GM23338 (cell line): ENCODE measurements at regions not wholly inside any gene's neighbourhood (a gene's known extent, or its start where the extent isn't known, plus 50 kb on each side); places are given as distances from the start of the nearest gene placed in this dataset.

Experiments
- ATAC-seq: fragments of 200-7000 bp; cut with Tn5 transposase; 3 replicates; pipeline ENCODE4 v1.9.1; 2020
- DNase-seq: peaks from one replicate; pipeline ENCODE4 v3.0.0-alpha.2; 2015; ENCODE audit warnings: low spot score
- H2AFZ ChIP-seq: fragments of 200-600 bp; sonication (generic); 2 replicates; pipeline ENCODE4 v1.8.0; 2016; ENCODE audit warnings: antibody characterized with exemption, mild to moderate bottlenecking, moderate library complexity
- H3F3A ChIP-seq: fragments of 200-600 bp; sonication (generic); replicated peaks from 2 replicates; pipeline ENCODE4 v1.8.0; 2017; ENCODE audit warnings: antibody characterized with exemption, mixed run types, low read depth
- H3K27ac ChIP-seq: fragments of 200-600 bp; sonication (generic); 2 replicates; pipeline ENCODE4 v1.6.1; 2016; ENCODE audit warnings: low read depth
- H3K27me3 ChIP-seq: fragments of 200-600 bp; sonication (generic); 2 replicates; pipeline ENCODE4 v1.8.0; 2016; ENCODE audit warnings: mild to moderate bottlenecking, mixed run types, moderate library complexity; ENCODE audit not compliant: insufficient read depth
- H3K36me3 ChIP-seq: fragments of 200-600 bp; sonication (generic); 2 replicates; pipeline ENCODE4 v1.8.0; 2016; ENCODE audit warnings: mild to moderate bottlenecking; ENCODE audit not compliant: insufficient read depth
- H3K4me1 ChIP-seq: fragments of 200-600 bp; sonication (generic); 2 replicates; pipeline ENCODE4 v1.8.0; 2016; ENCODE audit warnings: mild to moderate bottlenecking, moderate library complexity; ENCODE audit not compliant: insufficient read depth
- H3K4me2 ChIP-seq: fragments of 200-600 bp; sonication (generic); 2 replicates; pipeline ENCODE4 v1.7.1; 2017; ENCODE audit warnings: mixed run types
- H3K4me3 ChIP-seq: fragments of 200-600 bp; sonication (generic); 2 replicates; pipeline ENCODE4 v1.6.1; 2016; ENCODE audit warnings: mixed run types
- H3K79me2 ChIP-seq: fragments of 200-600 bp; sonication (generic); replicated peaks from 2 replicates; pipeline ENCODE4 v1.8.0; 2017; ENCODE audit warnings: mild to moderate bottlenecking; ENCODE audit not compliant: insufficient read depth
- H3K9me2 ChIP-seq: fragments of 200-600 bp; sonication (generic); 2 replicates; pipeline ENCODE4 v1.8.0; 2017; ENCODE audit not compliant: insufficient read depth
- H4K20me1 ChIP-seq: fragments of 200-600 bp; sonication (generic); replicated peaks from 2 replicates; pipeline ENCODE4 v1.8.0; 2017; ENCODE audit warnings: mild to moderate bottlenecking; ENCODE audit not compliant: insufficient read depth
- H3K27ac Mint-ChIP-seq: 2 replicates; pipeline ENCODE4 v1.8.0; 2020; ENCODE audit warnings: inconsistent platforms, mild to moderate bottlenecking, moderate library complexity, mixed read lengths
- H3K27me3 Mint-ChIP-seq: 3 replicates; pipeline ENCODE4 v1.8.0; 2022; ENCODE audit warnings: low read depth, mild to moderate bottlenecking, moderate library complexity, mixed read lengths, inconsistent platforms; ENCODE audit not compliant: insufficient read depth, poor library complexity
- H3K36me3 Mint-ChIP-seq: 3 replicates; pipeline ENCODE4 v1.8.0; 2021; ENCODE audit warnings: low read depth, mild to moderate bottlenecking, inconsistent platforms, moderate library complexity, mixed read lengths
- H3K4me1 Mint-ChIP-seq: 3 replicates; pipeline ENCODE4 v1.8.0; 2020; ENCODE audit warnings: mild to moderate bottlenecking, inconsistent platforms, mixed read lengths
- H3K4me3 Mint-ChIP-seq: 3 replicates; pipeline ENCODE4 v1.8.0; 2021; ENCODE audit warnings: moderate library complexity, mild to moderate bottlenecking, inconsistent platforms, mixed read lengths
- H3K9me3 Mint-ChIP-seq: 3 replicates; pipeline ENCODE4 v1.8.0; 2020; ENCODE audit warnings: moderate library complexity, mild to moderate bottlenecking, inconsistent platforms, mixed read lengths
- CREB1 ChIP-seq: fragments of 250-450 bp; sonication (Bioruptor Pico); IDR thresholded peaks from 2 replicates; pipeline ENCODE4 v1.5.0; 2020; ENCODE audit warnings: low read depth, mild to moderate bottlenecking, moderate library complexity
- EZH2 ChIP-seq: fragments of 200-600 bp; sonication (generic); IDR thresholded peaks from one replicate; pipeline ENCODE4 v1.8.0; 2017; ENCODE audit warnings: antibody characterized with exemption, mild to moderate bottlenecking, low read depth; ENCODE audit not compliant: unreplicated experiment
- EZH2phosphoT487 ChIP-seq: fragments of 200-600 bp; sonication (generic); IDR thresholded peaks from one replicate; pipeline ENCODE4 v1.8.1; 2018; ENCODE audit warnings: antibody characterized with exemption; ENCODE audit not compliant: unreplicated experiment
- JUNB ChIP-seq: IDR thresholded peaks from one replicate; pipeline ENCODE4 v1.6.1; 2016; ENCODE audit warnings: antibody characterized with exemption; ENCODE audit not compliant: unreplicated experiment
- NANOG ChIP-seq: IDR thresholded peaks from 2 replicates; pipeline ENCODE4 v1.6.1; 2016; ENCODE audit warnings: antibody characterized with exemption, borderline replicate concordance
- POLR2AphosphoS5 ChIP-seq: IDR thresholded peaks from 2 replicates; pipeline ENCODE4 v1.6.1; 2016; ENCODE audit warnings: antibody characterized with exemption, low read depth
- STAT1 ChIP-seq: IDR thresholded peaks from one replicate; pipeline ENCODE4 v1.6.1; 2016; ENCODE audit warnings: antibody characterized with exemption; ENCODE audit not compliant: unreplicated experiment
- ZNF114 ChIP-seq: fragments of 250-450 bp; sonication (Bioruptor Pico); IDR thresholded peaks from 2 replicates; pipeline ENCODE4 v1.5.0; 2020; ENCODE audit warnings: mild to moderate bottlenecking, moderate library complexity
- ZNF331 ChIP-seq: fragments of 250-450 bp; sonication (Bioruptor Pico); IDR thresholded peaks from 2 replicates; pipeline ENCODE4 v1.5.0; 2020; ENCODE audit warnings: low read depth, mild to moderate bottlenecking, moderate library complexity
- TF ChIP-seq, protein P1 (sequence below), 2 experiments: fragments of 200-600 bp in 1 of 2; sonication (generic) in 1 of 2; conservative IDR thresholded peaks; 2 replicates each; pipeline versions ENCODE4 v1.5.1 to v1.6.1; 2016 to 2017; ENCODE audit warnings: antibody characterized with exemption in 2 of 2, low read depth in 2 of 2, mild to moderate bottlenecking in 2 of 2, moderate library complexity in 1 of 2
- TF ChIP-seq, protein P2 (sequence below): IDR thresholded peaks from one replicate; pipeline ENCODE4 v1.6.1; 2018; ENCODE audit warnings: antibody characterized with exemption; ENCODE audit not compliant: unreplicated experiment
- TF ChIP-seq, protein P3 (sequence below): IDR thresholded peaks from 2 replicates; pipeline ENCODE4 v1.6.1; 2016; ENCODE audit warnings: antibody characterized with exemption

DNA sequence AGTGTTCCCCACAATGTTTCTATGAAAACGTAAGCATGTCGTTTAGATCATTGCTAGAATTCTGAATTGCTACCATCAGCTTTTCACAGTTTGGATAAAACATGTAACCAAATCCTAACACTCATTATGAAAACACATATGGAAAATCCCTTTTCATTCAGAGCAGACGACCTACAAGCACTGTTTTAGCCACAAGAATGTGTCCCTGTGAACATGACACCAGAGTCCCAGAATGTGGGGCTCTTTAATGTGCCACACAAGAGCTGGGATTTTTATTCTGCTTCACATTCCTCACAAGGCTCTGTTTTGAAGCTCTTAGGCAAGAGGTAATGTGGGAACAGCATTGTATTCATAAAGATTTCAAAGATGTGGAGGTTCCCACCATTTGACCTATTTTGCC, 141.1 kb upstream of the CITED2 start (continued):
- no peak for TF ChIP-seq ZNF114
- TF ChIP-seq ZNF331 = no peak

DNA sequence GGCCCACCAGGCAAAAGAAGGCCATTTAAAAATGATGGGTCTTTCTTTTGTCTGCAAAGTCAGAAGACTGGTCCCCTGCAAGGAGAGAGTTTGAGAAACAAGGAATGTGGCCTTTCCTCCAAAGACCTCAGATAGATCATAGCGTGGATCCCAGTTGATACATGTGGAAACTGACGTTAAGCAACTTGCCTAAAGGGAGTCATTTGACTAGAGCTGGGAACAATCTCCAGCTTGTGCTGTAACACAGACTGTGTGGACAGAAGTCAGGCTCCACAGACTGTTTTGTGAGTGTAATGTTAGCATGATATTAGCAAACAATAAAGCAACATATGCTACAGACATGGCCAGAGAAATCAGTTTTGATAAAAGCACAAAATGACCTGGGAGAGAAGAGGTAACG, 140.4 kb upstream of the CITED2 start:
- Histone ChIP-seq H4K20me1 (no peaks in the 10 kb centered on the region), H3K27ac (no peak overlapping the region), H3K4me3 (no peak overlapping the region), H3K9me2 (no peaks in the 10 kb centered on the region), H3K4me1 (no peaks in the 10 kb centered on the region), H3K36me3 (no peaks in the 10 kb centered on the region), H3K79me2 (no peaks in the 10 kb centered on the region), H3K27me3 (no peaks in the 10 kb centered on the region), H3K4me2 (no peak overlapping the region), H3F3A (no peaks in the 10 kb centered on the region), H2AFZ (peak overlapping the region; percentile 74; the same call in 1 of the 2 replicates)
- Mint-ChIP-seq H3K27me3 (no peaks in the 10 kb centered on the region), H3K36me3 (no peaks in the 10 kb centered on the region), H3K4me3 (no peak overlapping the region), H3K4me1 (no peaks in the 10 kb centered on the region; the same call in 2 of the 3 replicates), H3K9me3 (no peaks in the 10 kb centered on the region), H3K27ac (no peak overlapping the region; the same call in 1 of the 2 replicates)
- no peak for ATAC-seq
- TF ChIP-seq ZNF114 (no peak), POLR2AphosphoS5 (no peak), EZH2phosphoT487 (no peak), STAT1 (no peak), ZNF331 (no peak), JUNB (no peak), NANOG (no peak)
- DNase-seq = no peak

DNA sequence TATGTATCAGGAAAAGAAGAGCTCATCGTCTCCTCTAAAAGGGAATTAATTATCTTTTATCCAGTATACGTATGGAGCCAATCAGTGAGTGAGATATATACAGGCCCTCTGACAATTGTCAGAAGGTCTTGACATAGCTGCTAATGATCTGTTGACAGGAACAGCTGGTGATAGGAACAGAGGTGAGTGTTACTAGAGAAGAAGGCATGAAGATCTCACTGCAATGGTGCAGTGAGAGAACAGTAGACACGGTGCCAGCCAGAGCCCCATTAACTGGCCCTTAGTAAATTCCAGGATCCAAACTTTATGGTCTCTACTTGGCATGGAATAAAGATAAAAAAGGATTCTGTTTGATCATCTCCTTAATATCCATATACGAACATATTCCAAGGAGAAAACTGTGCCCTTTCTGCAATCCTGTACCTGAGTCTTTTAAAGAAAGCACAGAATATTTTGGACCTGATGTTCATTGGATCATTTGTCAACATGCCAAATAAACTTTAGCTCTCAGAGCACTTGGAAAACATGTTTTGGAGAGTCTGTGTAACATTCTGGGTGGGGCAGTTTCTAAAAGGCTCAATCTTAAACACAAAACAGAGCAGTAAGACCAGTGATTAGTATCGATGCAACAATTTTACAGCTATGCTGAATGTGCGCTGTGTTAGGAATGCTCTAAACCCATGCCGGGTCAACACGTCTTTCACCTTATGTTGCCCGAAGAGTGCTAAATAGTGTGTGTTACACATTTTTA, 135.8 kb upstream of the CITED2 start:
- no peak for DNase-seq
- Histone ChIP-seq H3K79me2 (no peaks in the 10 kb centered on the region), H3F3A (no peaks in the 10 kb centered on the region), H3K36me3 (no peaks in the 10 kb centered on the region), H3K4me3 (no peak overlapping the region), H3K27ac (no peak overlapping the region), H3K9me2 (no peaks in the 10 kb centered on the region), H3K4me2 (no peak overlapping the region), H3K27me3 (no peaks in the 10 kb centered on the region), H2AFZ (no peak overlapping the region), H4K20me1 (no peaks in the 10 kb centered on the region), H3K4me1 (no peaks in the 10 kb centered on the region)
- TF ChIP-seq NANOG (no peak), JUNB (no peak), POLR2AphosphoS5 (no peak), EZH2 (no peak), STAT1 (no peak), ZNF331 (no peak), CREB1 (CRISPR knock-in tag) (no peak), ZNF114 (no peak), EZH2phosphoT487 (no peak)
- TF ChIP-seq, protein P1, sequence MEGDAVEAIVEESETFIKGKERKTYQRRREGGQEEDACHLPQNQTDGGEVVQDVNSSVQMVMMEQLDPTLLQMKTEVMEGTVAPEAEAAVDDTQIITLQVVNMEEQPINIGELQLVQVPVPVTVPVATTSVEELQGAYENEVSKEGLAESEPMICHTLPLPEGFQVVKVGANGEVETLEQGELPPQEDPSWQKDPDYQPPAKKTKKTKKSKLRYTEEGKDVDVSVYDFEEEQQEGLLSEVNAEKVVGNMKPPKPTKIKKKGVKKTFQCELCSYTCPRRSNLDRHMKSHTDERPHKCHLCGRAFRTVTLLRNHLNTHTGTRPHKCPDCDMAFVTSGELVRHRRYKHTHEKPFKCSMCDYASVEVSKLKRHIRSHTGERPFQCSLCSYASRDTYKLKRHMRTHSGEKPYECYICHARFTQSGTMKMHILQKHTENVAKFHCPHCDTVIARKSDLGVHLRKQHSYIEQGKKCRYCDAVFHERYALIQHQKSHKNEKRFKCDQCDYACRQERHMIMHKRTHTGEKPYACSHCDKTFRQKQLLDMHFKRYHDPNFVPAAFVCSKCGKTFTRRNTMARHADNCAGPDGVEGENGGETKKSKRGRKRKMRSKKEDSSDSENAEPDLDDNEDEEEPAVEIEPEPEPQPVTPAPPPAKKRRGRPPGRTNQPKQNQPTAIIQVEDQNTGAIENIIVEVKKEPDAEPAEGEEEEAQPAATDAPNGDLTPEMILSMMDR (conservative IDR thresholded peaks at IDR 0.05; ENCODE audit: low read depth in 2 of 2) = no peak
- TF ChIP-seq, protein P2, sequence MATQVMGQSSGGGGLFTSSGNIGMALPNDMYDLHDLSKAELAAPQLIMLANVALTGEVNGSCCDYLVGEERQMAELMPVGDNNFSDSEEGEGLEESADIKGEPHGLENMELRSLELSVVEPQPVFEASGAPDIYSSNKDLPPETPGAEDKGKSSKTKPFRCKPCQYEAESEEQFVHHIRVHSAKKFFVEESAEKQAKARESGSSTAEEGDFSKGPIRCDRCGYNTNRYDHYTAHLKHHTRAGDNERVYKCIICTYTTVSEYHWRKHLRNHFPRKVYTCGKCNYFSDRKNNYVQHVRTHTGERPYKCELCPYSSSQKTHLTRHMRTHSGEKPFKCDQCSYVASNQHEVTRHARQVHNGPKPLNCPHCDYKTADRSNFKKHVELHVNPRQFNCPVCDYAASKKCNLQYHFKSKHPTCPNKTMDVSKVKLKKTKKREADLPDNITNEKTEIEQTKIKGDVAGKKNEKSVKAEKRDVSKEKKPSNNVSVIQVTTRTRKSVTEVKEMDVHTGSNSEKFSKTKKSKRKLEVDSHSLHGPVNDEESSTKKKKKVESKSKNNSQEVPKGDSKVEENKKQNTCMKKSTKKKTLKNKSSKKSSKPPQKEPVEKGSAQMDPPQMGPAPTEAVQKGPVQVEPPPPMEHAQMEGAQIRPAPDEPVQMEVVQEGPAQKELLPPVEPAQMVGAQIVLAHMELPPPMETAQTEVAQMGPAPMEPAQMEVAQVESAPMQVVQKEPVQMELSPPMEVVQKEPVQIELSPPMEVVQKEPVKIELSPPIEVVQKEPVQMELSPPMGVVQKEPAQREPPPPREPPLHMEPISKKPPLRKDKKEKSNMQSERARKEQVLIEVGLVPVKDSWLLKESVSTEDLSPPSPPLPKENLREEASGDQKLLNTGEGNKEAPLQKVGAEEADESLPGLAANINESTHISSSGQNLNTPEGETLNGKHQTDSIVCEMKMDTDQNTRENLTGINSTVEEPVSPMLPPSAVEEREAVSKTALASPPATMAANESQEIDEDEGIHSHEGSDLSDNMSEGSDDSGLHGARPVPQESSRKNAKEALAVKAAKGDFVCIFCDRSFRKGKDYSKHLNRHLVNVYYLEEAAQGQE = no peak
- TF ChIP-seq, protein P3, sequence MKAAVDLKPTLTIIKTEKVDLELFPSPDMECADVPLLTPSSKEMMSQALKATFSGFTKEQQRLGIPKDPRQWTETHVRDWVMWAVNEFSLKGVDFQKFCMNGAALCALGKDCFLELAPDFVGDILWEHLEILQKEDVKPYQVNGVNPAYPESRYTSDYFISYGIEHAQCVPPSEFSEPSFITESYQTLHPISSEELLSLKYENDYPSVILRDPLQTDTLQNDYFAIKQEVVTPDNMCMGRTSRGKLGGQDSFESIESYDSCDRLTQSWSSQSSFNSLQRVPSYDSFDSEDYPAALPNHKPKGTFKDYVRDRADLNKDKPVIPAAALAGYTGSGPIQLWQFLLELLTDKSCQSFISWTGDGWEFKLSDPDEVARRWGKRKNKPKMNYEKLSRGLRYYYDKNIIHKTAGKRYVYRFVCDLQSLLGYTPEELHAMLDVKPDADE = no peak
- Mint-ChIP-seq H3K4me3 (no peak overlapping the region), H3K9me3 (no peaks in the 10 kb centered on the region), H3K27ac (no peak overlapping the region), H3K4me1 (peaks cover 11% of the 10 kb centered on the region; the same call in 2 of the 3 replicates), H3K36me3 (no peaks in the 10 kb centered on the region), H3K27me3 (peaks cover 3% of the 10 kb centered on the region)
- ATAC-seq = no peak
